ENCODE measurements at regions not wholly inside any gene's neighbourhood (a gene's known extent, or its start where the extent isn't known, plus 50 kb on each side); places are given as distances from the start of the nearest gene placed in this dataset.
"Not testable (repeated sequence)": the region's sequence is repeated elsewhere in the genome, so short reads cannot be mapped to it uniquely, and the experiment has no call there.

- DNase-seq = not testable (repeated sequence)
Measured at GRCh38 chr7:6939126-6939525, 113.1 kb upstream of the CCZ1B start.

DNA sequence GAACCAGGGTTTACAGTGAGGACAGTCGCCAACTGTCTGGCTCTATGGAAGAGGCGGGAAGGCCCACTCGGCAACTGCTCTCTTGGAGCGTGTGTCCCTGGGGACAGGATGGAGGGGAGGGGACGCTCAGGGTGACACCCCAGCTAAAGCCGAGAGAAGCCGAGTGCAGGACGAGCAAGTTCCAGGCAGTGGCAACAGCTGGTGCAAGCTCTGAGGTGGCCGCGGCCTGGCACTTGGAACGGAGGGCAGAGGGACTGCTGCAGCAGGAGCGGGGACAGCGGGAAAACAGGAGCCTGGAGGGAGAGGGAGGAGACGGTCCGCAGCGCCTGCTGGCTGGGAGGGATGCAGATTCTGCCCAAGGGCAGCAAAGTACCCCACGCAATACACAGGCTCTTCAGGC is 113.8 kb upstream of the CCZ1B start:
- DNase-seq = not testable (repeated sequence)

- not testable (repeated sequence) for DNase-seq
Measured at GRCh38 chr7:6946873-6947272, 120.8 kb upstream of the CCZ1B start.

DNA sequence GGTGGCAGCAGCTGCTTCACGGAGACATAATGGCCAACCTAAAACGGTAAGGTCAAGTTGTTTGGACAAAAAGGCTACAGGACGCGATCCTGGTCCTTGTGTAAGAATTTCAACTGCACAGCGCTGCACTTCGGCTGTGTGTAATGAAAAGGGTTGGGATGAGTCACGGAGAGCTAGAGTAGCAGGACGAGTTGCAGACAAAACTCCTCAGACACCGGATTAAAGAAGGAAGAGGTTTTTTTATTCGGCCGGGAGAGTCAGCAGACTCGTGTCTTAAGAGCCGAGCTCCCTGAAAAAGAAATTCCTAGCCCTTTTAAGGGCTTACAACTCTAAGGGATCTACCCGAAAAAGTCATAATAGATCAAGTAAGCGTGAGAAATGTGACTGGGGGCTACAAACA is 124.2 kb upstream of the CCZ1B start:
- not testable (repeated sequence) for DNase-seq

DNA sequence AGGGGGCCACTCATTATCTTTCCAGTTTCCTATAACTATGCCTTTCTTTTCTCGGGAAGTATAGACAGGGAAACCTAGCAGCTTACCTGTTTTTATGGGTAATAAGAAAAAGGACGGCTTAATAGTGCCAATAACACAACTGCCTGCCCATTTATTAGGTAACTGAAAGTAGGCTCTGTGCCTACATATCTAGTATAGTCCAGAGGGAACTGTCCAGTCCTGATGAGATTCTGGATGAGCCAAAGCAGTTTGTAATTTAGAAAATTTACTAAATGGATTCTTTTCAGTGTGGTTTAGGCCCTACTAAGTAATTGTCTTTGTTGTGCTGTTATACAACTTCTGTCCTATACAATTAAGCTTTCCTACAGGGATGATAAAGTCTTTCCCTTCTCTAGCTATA is 125.5 kb upstream of the CCZ1B start:
- not testable (repeated sequence) for DNase-seq

- DNase-seq = not testable (repeated sequence)
Measured at GRCh38 chr7:6953138-6953797, 127.2 kb upstream of the CCZ1B start.

DNA sequence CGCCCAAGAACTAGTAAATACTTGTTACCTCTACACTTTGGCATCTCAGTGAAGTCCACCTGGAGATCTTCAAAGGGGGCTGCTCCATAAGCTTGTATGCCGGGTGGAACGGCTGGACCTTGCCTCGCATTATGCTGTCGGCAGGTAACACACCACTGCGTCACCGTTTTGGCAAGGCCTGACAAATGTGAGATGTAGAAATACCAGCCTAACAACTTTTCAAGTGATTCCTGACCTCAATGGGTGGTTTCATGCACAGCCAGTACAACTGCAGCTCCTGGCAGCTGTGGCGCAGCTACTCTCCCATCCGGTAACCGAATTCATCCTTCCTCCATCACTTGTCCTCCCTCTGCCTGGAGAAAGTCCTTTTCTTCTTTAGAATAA is 127.7 kb upstream of the CCZ1B start:
- DNase-seq = not testable (repeated sequence)

GRCh38 chr7:6955385-6955784 is 129.3 kb upstream of the CCZ1B start:
- not testable (repeated sequence) for DNase-seq

GRCh38 chr7:6955990-6956566 is 130.0 kb upstream of the CCZ1B start:
- not testable (repeated sequence) for DNase-seq

- not testable (repeated sequence) for DNase-seq
Measured at GRCh38 chr7:6958371-6958770, 132.3 kb upstream of the CCZ1B start.

DNA sequence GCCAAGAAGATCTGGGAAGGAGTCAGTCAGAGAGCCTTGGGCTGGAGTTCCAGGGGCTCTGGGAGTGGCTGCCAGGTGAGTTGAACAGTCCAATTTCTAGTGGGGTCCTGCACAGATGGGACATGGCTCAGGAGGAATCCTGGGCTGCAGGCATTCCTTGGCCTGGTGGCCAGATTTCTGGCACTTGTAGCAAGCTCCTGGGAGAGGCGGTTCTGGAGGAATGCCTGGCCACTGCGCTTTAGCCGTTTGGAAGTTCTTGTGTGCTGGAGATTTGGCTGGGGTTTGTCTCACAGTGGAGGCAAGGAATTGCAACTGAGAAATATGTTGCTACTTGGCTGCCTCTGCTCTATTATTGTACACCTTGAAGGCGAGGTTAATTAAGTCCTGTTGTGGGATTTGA is 133.9 kb upstream of the CCZ1B start:
- DNase-seq = not testable (repeated sequence)

DNA sequence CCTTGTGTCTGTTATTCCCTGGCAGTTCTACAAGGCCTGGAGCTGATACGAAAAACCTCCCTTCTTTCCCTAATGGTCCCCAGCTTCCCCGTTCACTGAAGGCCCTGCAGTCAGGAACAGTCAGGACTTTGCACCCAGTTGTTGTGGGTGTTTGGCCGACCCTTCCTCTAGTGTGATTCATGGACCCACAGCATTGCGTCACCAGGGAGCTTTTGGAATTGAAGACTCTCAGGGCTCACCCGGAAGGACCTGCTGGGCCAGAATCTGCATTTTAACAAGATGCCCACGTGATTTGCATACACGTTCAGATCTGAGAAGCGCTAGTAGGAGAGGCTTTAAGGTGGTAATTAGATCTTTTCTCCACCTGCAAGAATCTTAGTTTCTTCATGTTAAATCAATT is 136.8 kb upstream of the CCZ1B start:
- not testable (repeated sequence) for DNase-seq

DNA sequence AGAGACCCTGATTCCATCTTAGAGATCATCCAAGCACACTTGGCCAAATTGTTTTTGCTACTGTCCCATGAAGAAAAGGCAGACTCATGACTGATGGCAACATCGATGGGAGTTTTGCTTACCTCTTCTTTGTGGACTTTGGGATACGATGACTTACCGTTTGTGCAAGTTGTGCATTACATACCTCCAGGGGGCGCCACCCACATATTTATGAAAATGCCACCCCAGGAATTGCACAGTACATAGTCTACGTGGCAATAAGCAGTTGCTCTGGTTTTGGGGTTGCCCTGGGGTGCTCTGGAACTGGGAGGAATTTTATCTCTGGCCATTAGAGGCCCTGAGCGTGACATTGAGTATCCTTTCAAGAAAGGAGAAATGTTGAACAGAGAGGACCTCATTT is 139.0 kb upstream of the CCZ1B start:
- peak; percentile 18 for DNase-seq

DNA sequence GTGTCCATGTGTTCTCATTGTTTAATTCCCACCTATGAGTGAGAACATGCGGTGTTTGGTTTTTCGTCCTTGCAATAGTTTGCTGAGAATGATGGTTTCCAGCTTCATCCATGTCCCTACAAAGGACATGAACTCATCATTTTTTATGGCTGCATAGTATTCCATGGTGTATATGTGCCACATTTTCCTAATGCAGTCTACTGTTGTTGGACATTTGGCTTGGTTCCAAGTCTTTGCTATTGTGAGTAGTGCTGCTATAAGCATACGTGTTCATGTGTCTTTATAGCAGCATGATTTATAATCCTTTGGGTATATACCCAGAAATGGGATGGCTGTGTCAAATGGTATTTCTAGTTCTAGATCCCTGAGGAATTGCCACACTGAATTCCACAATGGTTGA is 144.1 kb upstream of the CCZ1B start:
- not testable (repeated sequence) for DNase-seq

- not testable (repeated sequence) for DNase-seq
Measured at GRCh38 chr7:6974876-6975275, 148.8 kb upstream of the CCZ1B start.

DNA sequence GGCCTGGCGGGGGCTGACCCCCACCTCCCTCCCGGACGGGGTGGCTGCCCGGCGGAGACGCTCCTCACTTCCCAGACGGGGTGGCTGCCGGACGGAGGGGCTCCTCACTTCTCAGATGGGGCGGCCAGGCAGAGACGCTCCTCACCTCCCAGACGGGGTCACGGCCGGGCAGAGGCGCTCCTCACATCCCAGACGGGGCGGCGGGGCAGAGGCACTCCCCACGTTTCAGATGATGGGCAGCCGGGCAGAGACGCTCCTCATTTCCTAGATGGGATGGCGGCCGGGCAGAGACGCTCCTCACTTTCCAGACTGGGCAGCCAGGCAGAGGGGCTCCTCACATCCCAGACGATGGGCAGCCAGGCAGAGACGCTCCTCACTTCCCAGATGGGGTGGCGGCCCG is 149.3 kb upstream of the CCZ1B start:
- DNase-seq = not testable (repeated sequence)

DNA sequence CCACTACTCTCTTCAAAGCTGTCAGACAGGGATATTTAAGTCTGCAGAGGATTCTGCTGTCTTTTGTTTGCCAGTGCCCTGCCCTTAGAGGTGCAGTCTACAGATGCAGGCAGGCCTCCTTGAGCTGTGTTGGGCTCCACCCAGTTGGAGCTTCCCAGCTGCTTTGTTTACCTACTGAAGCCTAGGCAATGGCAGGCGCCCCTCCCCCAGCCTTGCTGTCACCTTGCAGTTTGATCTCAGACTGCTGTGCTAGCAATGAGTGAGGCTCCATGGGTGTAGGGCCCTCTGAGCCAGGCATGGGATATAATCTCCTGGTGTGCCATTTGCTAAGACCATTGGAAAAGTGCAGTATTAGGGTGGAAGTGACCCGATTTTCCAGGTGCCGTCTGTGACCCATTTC is 151.3 kb upstream of the CCZ1B start:
- DNase-seq = not testable (repeated sequence)

DNA sequence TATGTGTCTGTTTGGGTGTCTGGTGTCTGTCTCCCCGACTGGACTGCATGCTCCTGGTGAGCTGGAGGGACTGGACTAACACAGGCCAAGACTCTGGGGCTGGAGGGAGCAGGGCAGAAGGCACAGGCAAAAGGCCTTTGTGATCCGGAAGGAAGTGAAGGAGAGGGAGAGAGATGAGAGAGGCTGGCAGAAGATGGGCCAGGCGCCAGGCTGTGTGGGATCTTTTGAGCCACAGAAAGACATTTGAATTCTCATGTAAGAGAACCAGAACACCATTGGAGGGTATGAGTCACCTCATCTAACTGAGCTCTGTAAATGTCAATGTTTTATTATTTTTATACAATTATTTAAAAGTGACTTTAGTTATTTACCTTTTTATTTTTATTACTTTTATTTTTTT is 152.3 kb upstream of the CCZ1B start:
- not testable (repeated sequence) for DNase-seq

GRCh38 chr7:6979456-6979855 is 153.4 kb upstream of the CCZ1B start:
- DNase-seq = not testable (repeated sequence)

DNA sequence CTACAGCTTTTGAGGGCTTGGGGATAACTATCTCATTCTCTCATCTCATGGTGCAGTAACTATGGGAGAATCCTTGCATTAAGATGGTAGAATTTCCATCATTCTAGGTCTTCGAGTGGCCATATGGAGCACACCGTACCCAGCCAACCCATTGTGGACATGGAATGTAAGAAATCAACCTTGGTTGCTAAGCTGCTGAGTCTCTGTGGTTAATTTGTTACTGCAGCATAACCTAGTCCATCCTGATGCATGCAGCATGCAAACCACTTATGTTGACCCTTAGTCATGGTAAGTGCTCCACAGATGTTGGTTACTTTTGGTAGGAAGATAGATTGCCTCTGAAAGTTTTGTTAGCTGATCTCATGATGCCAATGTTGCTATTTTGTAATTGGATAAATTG is 156.3 kb upstream of the CCZ1B start:
- DNase-seq = not testable (repeated sequence)

DNA sequence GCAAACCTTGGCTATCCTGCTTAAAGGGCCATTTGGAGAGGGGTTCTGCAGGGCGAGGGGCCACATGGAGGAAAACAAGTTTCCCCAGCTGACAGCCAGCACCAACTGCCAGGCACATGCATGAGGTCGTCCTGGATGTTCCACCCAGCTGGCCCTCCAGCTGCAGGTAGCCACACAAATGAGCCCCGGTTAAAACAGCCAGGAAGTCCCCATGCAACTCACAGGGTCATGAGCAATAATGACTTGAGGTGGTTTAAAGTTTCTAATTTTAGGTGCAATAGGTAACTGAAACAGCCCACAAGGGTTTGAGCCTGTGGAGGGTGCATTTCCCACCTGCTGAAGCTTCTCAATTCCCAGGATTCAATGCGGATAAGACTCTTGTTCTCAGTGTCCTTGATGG is 160.8 kb upstream of the CCZ1B start:
- DNase-seq = not testable (repeated sequence)

GRCh38 chr7:6988608-6989007 is 162.5 kb upstream of the CCZ1B start:
- DNase-seq = not testable (repeated sequence)

GRCh38 chr7:6989968-6990367 is 163.9 kb upstream of the CCZ1B start:
- not testable (repeated sequence) for DNase-seq

DNA sequence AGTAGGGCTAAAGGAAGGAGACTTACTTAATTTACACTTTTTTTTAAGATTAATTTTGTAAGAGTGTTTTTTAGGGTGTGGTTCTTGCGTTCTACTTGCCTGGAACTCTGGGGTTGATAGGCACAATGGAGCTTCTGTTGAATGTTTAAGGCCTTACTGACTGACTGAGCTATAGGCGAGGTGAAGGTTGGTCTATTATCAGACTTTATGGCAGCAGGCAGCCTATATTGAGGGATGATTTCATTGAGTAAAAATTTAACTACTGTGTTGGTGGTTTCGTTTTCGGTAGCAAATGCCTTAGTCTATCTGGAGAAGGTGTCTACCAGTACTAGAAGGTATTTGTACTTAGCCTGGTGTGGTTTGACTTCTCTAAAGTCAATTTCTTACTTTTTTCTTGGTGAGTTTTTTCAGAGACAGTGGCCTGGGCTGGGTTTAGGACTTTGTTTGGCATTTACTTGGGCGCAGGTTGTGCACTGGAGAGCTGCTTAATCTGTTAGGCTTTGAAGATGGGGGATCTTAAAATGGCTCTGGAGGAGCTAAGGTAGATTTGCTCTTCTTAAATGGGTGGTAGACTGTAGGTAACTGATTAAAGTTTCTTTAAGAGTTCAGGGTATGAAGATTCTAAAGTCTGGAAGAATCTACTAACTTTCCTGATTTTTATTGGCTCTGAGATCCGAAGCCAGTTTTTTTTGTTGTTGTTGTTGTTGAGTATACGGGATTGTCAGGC is 164.5 kb upstream of the CCZ1B start:
- not testable (repeated sequence) for DNase-seq

Measured in NCI-H1092 treated with DMSO at 0.1 percent for 48 hours (cell line).